ENCODE measurements at regions not wholly inside any gene's neighbourhood (a gene's known extent, or its start where the extent isn't known, plus 50 kb on each side); places are given as distances from the start of the nearest gene placed in this dataset.

DNA sequence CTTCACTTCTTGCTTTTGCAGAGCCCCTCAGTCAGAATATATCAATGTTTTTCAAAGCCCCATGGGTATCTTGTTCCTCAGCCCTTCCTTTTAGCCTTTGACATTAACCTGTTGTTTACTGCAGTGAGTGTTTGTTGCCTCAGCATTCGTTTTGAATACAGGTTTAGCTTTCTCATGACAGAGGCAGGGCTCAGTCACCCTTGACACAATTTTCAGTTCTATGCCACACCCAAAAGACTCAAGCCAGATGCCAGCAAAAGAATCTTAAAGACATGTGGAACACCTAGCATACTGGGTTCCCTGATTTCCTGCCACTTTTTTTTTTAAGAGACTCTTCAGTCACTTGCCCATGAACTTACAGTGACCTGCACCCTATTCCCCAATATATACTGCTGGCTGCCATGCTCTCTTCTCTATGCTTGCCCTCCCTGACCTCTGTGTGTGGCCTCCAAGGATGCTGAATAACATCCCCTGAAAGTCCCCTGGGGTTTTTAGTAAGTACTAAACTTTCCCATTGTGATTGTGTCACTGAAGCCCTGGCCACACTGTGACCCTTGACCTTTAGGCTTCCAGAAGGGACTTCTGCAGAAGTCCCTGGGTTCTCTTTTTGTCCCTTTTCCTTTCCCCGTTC, 1225.5 kb downstream of the TBC1D22A start:
- no peak for DNase-seq

DNA sequence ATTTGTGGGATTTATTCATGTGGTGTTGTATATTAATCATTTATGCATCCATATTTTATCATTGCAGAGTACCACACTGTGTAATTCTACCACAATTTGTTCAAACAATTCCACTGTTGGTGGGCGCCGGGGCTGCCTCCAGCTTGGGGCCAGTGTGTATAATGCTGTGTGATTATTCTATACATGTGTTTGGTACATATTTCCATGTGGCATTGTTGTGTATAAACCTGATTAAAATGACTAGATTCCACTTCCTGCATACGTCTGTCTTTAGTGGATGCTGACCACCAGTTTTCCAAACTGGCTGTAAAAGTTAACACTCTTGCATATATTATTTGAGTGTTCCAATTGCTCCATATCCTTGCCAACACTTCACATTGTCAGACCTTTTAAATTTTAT, 1213.8 kb downstream of the TBC1D22A start:
- DNase-seq: no peak

DNA sequence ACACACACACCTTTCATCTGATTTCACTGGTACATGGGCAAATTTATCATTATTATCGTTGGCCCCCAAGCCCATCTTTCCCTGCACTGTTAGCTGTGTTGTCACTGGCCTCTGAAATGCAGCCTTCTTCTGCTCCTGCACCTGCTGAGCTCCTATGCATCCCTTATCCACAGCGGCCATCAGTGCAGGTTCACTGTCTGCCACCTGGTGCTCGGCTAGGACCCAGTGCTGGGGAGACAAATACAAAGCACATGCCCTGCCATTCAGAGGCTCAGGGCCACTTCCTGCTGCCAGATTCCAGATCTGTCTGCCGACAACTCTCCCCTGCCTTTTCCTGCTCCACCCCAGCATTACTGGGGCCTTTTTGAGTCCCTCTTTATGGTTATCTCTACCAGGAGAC, 1205.4 kb downstream of the TBC1D22A start:
- no peak for DNase-seq

DNA sequence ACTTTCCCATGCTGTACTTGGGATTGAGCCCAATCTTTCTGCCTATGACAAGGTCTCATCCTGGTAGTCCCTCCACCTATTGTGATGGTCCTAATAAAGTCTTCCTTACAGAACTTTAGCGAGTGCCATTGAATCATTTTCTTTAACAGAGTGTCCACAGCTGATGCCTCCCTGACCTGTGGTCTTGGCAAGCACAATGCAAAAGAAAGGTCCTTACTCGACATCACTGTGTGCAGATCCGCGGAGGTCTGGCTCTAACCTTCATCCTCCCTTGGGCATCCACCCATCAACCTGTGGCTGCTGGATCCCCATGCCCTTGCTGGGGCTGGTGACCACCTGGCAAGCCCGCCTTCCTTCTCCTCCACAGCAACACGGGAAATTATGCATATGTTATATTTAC, 1203.9 kb downstream of the TBC1D22A start:
- DNase-seq: no peak

DNA sequence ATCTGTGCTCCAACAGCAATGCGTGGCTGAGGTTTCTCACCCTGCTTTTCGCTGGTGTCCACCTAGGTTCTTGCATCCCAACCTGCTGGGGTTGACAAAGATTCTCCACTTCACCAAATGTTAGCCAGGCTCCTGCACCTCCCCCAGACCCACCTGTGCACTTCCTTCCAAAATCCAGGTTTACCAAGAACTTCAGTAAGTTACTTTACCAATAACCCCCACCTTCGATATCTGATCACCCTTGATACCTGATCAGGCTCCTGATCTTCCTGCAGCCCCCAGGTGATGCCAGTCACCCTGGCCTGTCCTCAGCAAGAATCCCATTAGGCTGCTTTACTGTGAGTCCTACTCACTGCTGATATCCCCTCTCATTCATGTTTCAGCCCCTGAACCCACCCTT, 1203.4 kb downstream of the TBC1D22A start:
- DNase-seq: no peak

DNA sequence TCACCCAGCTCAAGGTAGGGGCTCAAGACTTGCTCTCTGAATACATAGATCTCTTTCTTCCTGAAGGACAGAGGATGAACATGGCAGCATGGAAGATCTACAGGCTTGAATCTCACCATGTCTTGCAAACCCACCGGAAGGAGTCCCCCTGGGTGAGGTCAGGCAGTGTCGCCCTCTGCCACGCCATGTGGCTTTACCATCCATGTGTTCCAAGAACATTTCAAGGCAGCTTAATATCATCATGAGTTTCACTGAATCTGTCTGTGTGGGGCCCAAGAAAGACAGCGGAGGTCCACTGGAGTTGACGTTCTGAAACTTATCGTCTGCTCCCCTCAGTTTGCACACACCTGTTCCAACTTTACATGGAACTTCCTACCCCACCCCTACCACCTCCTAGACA, 1202.6 kb downstream of the TBC1D22A start:
- no peak for DNase-seq

DNA sequence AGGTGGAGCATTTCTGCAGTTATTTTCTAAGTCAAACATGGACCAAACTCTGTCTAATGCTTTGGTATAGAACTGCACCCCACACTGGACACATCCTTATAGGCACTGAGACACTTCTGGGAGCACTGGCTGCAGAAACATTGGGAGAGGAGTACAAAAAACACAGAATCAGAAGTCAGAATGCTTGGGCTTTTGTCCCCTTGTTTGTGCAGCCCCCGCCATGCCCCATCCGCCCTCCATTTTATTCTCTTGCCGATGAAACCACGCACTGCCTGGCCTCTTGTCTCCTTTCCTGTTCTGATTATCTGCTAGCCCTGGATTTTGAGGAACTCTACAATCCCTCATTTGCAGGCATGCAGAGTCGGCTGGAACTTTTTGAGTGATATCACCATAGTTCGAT, 1201.2 kb downstream of the TBC1D22A start:
- DNase-seq: no peak

DNA sequence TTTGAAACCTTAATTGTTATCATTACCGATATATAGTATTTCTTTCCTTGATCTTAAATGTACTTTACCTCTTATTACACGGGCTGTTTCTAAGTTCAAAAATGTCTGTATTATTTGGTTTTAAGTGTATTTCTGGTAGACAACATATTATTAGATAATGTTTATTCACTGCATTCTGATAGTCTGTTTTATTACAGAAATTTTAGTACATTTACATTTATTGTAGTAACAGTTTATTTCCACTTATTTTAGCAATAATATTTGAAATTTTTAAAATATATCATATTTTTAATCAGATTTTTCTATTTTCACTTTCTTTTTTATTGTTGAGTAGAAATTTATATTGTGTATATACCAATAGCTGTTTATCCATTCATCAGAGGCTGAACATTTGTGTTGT, 1195.2 kb downstream of the TBC1D22A start:
- DNase-seq: no peak

DNA sequence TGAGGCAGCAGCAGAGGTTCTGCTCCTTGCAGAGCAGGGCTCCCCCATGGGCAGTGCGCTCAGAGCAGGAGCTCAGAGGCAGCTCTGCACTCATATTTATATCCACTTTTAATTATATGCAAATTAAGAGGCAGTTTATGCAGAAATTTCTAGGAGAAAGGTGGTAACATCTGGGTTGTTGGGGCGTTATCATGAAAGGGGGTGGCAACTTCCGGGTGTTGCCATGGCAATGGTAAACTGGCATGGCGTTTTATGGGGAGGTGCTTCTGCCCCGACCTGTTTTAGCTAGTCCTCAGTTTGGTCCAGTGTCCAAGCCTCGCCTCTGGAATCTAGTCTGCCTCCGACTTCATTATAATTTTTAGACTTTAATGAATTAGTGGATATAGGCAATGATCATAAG, 1191.7 kb downstream of the TBC1D22A start:
- no peak for DNase-seq

DNA sequence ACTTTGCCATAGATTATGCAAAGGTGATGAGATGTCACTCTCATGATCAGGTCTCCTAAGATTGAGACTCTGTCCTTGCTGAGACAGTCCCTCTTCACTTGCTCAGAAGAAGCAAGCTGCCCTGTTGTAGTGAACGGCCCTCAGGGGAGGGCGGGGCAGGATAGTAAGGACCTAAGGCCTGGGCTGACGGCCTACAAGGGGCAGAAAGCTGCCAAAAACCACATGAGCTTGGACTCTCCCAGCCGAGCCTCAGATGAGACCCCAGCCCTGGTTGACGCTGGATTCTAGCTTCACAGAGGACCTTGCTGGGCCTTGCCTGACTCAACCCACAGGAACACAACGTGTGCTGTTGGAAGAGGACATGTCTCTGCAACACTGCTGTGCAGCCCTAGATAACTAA, 1182.5 kb downstream of the TBC1D22A start:
- DNase-seq: no peak

DNA sequence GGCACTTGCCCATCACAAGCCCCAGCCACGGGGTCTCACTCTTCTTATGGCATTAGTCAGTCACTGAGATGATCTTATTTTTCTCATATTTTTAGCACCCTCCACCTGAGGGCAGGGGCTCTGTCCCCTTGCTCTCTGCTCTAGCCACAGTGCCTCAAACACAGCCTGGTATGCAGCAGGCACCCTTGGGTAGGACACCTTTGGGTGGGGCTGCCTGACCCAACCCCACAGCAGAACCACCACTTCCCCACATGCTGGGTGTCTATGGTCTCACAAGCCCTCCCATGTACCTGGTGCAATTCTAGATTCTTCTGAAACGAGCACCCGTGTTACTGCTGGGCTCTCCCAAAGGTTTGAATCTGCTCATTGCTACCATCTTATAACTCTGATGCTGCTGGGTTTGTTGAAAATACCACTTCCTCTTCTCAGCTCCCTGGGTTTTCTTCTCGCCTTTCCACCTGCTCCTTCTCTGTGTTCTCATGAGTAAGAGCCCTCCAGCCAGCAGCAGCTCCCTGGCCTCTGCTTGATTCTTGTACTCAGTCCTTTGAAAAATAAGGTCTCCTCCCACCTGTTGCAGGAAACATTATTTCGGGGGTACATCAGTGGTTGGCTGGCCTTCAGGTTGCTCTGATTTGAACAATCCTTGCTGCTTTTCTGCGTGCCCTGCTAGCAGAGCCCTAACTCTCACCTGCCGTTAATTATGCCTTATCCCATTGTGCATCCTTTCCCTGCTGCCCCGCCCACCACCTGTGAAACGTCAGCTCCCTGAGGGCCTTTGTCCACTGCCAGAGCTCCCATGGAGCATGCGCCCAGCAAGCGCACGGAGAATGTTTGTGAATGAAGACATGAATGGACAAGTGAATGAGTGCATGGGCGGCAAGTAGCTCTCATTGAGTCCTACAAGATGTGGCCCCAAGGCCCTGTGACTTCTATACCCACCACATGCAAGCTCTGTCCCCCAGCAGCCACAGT, 1181.6 kb downstream of the TBC1D22A start:
- DNase-seq: no peak

DNA sequence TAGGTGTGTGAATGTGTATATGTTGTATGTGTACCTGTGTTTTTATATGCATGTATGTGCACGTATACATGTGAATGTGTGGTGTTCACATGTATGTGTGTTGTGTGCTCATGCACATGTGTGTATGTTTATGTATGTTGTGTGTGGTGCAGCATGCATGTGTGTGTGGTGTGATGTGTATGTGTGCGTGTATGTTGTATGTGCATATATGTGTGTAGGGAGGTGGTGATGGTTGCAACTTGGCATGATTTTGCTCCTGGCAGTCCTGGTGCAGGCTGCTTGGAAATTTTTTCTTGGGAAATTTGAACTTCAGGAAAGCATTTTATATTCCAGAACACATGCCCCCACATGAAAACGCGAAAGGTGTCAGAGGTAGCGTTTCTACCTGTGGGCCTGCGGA, 1177.8 kb downstream of the TBC1D22A start:
- DNase-seq: no peak

DNA sequence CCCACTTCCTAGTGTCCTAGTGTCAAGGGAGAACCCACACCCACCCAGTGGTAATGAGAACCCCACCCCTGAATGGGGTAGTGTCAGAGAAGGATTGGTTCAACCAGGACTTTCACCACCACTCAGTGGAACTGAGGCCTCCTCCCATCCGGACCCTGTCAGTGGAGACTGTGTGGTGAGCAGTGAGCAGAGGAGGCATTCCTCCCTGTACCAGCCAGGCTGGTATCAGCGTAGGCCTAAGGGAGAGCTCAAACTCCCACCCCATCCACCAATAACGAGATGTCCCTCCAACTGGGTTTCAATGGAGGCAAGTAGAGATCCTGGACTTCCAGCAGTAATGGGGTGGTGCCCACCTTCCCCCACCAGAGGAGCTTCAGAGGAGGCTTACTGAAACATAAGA, 1171.4 kb downstream of the TBC1D22A start:
- no peak for DNase-seq

DNA sequence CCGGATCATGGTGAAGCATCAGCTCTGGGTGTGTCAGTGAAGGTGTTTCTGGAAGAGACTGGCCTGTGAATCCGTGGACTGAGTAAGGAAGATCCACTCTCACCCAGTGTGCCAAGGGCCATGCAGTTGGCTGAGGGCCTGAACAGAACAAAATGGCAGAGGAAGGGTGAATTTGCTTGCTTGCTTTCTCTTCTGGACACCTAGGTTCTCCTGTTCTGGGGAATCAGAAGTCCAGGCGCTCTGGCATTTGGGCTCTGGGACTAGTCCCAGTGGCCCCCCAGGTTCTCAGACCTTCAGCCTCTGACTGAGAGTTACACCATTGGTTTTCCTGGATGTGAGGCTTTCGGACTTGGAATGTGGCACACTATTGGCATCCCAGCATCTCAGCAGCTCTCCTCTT, 1170.8 kb downstream of the TBC1D22A start:
- DNase-seq: no peak

DNA sequence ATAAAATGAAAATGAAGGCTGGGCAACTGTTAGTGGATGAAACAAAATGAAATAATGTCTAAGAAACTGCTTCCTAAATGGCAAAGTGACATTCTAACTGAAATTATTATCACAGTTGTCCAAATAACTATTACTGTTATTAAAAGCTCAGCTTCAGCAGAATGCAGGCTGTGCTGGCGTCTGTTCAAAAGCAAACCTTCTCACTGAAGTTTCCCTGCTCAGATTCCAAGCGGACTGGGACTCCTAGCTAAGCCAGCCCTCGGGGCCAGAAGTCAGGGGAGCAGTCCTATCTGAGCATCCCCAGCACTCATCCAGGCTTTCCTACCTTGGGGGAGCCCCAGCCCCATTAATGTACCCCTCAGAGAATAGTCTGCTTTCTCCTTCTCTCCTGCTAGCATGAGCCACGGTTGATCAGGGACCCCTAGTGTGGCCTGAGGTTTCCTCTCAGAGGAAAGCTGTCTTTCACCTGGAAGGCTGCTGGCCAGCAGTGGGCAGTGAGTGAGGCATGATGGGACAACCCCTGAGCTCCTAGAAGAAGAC, 1167.3 kb downstream of the TBC1D22A start:
- no peak for DNase-seq

DNA sequence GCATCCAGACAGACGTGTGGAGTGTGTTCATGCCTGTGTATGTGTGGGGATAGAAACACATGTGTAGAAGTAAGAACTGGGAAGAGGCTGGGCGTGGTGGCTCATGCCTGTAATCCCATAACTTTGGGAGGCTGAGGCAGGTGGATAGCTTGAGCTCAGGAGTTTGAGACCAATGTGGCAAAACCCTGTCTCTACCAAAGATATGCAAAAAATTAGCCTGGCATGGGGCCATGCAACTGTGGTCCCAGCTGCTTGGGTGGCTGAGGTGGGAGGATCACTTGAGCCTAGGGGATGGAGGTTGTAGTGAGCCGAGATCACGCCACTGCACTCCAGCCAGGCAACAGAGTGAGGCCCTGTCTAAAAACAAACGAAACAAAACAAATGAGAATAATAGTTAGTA, 1166.6 kb downstream of the TBC1D22A start:
- no peak for DNase-seq

DNA sequence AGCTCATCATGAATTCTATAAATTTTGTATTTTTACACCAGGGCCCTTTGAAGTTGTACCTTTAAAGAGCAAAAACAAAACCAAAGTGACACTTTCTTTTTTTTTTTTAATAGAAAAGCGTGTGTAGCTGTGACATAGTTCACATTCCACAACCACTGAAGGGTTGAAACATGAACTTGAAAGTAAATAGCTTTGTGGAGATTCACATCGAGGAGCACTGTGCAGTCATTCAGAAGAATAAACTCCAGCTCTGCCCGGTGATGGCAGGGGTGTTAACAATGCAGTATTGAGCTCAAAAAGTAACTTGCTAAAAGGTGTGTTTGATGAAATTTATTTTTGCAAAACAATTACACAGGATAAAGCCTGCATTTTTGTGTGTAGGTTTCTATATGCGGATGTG, 1166.2 kb downstream of the TBC1D22A start:
- no peak for DNase-seq

DNA sequence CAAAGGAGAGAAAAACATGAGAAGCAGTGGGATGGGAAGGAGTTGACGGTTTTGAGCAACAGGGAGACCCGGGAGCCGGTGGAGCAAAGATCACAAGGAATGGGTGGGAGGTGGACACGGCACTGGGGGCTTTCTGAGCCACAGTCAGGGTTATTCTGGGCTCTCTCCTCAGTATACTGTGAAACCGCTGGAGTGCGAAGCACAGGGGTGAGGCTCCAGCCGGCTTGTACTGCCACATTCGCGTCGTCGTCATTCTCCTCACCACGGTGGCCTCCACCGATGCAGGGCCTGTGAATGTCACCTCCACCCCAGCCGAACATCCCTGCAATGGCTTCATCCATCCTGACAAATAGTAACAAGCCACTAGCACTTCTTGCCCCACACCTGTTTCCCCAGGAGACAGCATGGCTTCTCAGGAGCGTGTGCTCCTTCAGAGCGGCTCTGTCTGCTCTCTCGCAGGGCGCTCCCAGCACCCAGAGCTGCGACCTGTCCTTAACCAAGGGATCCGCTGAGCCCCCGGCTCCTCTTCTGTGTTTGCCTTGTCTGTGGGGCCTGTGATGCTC, 1165.3 kb downstream of the TBC1D22A start:
- DNase-seq: no peak

DNA sequence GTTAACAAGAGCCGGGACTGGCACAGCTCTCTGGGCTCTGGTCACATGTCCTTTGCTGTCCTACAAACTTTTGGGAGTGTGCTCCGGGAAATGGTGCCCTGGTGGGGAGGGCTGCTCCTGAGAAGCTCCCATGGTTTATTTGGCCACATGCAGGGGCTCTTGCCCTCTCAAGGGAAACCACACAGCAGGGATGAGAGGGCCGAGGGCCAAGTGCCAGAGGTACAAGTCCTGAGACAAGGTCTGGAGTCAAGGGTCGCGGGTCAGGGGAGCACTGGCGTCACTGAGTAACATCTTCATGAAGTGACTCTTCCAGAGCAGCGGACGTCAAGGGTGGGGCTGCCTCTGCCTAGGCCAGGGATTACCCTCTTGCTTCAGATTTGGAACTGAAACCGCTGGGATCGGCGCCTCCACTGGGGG, 1160.6 kb downstream of the TBC1D22A start:
- no peak for DNase-seq

DNA sequence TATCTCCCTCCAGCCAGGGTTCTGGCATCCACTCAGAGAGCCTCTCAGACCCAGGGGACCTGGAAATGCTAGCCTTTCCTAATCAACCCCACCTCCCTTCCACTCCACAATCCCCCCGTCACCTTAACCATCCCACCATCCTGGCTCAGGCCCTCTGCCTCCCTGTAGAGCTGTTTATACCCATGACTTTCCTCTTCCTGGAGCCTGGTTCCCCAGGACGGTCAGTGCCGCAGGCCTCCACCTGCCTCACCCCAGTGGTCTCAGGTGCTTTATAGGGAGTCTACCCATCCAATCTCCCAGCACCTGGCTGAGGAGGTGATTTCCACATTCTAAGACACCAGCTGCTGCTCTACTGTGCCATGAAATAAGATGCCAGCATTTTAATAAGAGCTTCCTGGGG, 1159.5 kb downstream of the TBC1D22A start:
- no peak for DNase-seq

DNA sequence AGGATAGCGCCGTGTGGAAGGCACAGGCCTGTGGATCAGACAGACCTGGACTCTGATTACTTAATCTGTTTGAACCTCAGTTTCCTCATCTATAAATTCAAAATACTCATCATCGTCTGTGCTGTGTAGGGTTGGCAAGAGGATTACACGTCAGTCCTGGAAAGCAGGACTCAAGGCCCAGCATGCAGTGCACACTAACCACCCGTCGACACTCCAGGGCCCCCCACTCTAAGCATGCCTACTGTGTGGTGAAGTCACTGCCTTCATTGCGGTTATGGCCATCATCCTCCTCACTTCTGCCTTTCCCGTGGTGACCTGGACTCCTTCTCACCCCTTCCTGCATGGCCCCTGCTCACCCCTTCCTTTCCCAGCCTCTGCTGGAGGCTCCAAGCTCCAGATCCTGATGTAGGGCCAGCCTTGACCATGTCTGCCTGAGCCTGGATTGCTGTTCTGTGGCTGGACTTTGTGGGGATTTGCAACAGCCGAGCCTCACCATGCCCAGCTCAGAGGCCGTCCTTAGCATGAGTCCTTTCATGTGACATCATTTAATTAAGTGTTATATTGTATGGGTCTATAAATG, 1158.0 kb downstream of the TBC1D22A start:
- DNase-seq: no peak

DNA sequence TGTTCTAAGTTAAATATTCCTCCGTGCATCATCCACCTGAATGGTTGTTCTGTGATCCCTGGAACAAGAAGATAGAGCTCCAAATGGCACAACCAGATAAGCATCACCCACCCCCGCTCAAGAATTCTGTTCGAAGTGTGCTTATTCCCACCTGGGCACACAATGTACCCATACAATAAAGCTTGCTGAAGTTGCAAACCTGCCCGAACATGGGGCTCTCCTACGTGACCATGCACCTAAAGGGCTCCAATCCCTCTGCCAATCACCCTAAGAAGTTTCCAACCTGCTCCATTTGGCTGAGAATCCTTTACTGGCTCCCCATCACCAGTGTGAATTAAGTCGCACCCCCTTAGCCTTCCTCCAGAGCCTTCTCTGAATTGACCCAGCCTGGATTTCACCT, 1157.4 kb downstream of the TBC1D22A start:
- no peak for DNase-seq

DNA sequence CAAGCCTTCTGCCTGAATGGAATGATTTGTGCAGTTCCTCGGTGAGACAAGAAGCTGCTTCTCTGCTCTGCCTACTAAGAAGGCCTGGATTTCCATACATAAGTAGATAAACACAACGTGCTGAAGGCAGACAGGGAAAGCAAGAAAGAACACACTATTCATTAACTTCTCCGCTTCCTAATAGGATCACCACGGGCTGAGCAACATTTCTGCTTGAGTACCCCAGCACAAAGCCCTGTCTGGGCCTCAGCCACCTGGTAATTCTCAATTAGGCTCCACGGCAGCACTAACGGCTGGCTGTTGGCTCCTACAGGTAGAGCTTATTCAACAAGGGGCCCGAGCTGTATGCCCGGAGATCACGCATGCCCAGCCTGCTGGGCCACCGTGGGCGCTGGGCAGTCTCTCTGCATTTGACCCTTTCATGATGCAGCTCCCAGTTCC, 1156.6 kb downstream of the TBC1D22A start:
- no peak for DNase-seq

Data from CD4-positive, alpha-beta T cell treated with Interleukin-21 for 1 hour (primary cell).